NCI-H748 (cell line): ENCODE measurements at regions not wholly inside any gene's neighbourhood (a gene's known extent, or its start where the extent isn't known, plus 50 kb on each side); places are given as distances from the start of the nearest gene placed in this dataset.
"Not testable (repeated sequence)": the region's sequence is repeated elsewhere in the genome, so short reads cannot be mapped to it uniquely, and the experiment has no call there.

Experiments
- DNase-seq: peaks from one replicate; lab custom pipeline; 2025; ENCODE audit not compliant: unreplicated experiment; lab: John Stamatoyannopoulos, UW

DNA sequence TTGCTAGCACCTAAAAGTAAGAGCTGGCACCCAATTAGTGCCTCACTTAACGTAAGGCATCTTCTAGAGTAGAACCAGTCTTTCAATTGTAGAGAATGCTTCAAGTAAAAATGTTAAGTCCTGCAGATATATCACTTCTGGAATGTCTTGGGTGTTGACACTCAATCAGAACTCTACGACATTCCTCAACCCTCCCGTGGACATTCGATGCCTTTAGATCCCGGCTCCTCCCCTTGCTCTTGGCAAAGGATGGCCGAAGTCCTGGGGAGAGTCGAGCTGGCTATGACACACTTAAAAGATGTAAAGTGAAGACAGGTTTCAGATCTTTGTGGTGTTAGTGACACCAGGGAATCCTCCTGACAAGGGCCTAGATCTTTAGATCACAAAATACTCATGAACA, 87.5 kb upstream of the ERCC6L2 start:
- no peak for DNase-seq

DNA sequence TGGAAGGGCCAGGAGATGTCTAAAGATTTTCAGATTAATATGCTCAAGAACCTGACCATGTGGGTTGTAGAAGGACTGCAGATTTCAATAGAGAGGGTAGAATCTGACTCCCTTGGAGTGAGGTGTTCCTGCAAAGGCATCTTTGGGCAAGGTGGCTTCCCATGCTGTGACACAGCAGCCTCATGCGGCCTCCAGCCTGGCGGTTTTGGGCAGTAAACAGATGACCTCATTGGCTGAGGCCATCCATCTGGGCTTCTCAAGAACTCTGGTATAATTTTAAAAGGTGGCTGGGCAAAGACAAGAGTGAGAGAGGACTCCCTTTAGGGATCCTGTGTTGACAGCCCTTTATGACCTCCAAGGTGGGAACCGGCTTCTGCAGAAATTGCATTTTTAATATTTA, 90.3 kb upstream of the ERCC6L2 start:
- no peak for DNase-seq

DNA sequence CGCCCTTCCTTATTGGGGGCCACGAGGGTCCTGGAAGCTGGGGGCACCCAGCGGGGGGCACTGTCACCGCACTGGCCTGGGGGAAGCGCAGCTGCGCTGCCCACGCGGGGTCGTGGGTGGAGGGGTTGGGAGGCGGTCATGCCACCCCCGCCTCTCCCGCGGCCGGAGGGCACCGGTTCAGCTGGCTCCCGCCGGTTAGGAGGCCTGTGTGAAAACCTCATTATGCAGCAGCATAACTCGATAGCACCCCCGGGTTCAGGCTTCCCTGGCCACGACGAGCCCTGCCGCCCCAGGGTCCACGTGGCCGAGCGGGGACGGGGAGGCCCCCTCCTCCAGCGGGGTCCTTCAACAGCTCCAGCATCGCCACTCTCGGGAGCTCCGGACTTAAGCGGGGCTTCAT, 91.2 kb upstream of the ERCC6L2 start:
- no peak for DNase-seq

DNA sequence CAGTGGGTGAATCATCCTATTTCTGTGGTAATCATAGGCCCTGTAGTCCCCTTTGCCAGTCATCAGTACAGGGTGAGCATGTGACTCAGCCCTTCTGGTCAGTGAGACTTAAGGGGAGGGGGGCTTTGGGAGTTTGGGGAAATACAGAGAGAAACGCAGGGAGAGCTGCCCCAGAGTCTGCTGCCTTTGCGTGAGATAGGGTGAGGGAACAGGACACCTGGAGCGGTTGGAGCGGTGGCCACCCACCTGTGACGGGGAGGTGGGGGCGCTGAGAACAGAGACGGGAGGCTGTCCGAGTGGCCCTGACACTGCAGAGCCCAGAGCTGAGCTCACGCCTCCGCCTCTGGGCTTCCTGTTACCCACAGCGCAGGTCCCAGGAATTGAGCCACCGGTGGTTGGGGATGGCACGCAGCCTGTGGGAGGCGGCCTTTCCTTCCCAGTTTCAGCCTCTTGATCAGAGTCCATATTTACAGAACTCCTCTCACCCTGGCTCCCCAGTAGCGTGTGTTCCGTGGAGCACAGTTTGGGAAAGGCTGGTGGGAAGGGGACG, 92.0 kb upstream of the ERCC6L2 start:
- no peak for DNase-seq

DNA sequence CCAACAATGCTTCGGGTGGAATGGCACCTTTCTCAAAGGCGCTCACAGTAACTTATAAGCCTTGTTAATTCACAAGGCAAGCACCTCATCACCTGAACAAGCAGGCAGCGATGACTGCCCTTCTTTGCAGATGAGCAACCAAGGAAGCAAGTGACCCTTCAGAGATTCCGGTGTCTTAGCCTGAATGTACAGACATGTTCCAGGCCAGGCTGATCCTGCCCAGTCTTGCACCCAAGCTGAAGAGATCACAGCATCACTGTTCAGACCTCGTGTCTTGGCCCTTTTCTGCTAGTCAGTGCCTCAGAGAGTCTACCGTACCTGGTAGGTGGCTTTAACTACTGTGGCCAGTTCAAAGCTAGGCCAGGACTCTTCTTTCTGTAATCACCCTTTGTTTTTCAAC, 94.7 kb upstream of the ERCC6L2 start:
- DNase-seq = no peak

DNA sequence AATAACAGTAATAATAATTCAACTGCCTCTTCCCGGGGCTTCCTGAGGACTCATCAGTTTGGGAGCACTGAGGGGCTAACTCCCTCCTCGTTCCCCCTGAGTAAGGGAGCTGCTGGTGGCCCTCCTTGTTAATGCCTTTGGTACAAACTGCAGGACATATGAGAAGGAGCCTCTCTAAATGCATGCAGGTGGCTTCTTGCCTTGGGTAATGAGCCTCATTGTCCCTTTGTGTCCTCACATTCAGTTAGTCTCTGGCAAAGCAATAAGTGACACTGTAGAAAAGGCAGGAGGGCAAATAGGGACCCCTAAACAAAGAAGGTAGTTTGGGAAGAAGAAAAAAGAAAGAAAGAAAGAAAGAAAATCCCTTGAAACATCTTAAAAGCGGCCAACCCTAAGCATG, 95.4 kb upstream of the ERCC6L2 start:
- no peak for DNase-seq

DNA sequence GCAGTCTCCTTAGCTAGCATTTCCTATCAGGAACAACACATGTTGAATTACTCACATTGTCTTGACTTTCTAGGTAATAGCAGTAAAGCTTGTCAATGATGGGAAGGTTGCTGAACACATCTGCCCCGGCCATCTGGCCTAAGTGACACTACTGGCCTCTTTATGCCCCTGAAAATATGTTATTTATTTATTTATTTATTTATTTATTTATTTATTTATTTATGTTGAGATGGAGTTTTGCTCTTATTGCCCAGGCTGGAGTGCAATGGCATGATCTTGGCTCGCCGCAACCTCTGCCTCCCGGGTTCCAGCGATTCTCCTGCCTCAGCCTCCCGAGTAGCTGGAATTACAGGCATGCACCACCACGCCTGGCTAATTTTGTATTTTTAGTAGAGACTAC, 95.9 kb upstream of the ERCC6L2 start:
- not testable (repeated sequence) for DNase-seq

DNA sequence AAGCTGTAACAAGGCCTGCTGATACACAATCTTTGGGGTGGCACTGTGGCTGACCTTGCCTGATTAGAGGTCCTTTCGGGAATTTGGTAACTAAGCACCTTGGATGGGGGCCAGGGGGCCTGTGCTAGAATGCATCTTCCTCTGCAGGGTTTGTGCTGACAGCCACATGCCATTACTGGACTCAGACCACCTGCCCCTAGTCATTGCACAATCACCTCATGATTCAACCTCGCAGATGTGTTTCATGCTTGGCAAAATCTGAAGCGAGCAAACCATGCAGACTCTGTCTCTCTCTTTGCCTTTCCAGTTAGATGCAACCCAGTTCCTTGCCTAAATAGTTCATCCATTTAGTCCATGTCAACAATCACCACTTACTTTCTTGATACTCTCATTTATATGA, 96.5 kb upstream of the ERCC6L2 start:
- DNase-seq = no peak

DNA sequence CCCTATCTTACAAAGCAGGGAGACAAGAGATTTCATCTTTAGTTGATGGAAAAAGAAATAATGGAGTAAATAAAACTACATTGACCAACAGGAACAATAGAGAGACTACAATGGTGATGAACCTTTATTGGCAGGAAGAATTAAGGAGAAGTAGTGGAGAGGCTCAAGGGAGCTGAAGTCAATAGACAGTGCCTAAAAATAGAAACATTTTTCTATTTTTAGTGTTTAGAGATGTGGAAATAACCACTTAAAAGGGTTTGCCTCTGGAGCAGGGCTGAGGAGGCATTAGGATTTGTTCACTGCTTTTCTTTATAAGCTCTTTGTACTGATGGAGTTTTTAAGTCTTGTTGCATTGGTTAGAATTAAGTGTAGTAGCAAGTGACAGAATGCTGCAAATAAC, 98.4 kb upstream of the ERCC6L2 start:
- DNase-seq = no peak

DNA sequence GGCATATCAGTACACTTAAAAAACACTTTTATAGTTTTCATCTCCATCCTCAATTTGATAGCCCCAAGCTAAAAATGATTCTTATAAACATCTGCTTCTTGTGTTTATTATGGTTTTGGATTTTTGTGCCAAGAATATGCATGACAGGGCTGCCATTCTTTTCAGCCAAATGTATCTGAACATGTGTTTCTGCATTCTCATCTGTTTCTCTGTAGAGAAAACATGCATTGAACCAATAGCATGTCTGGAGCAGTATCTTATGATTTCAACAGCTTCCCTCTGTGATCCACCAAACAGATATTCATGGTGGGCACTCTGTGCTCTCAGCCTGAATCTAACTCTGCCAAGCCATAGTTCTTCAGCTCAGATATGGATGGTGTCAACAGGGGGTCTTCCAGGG, 99.3 kb upstream of the ERCC6L2 start:
- no peak for DNase-seq

DNA sequence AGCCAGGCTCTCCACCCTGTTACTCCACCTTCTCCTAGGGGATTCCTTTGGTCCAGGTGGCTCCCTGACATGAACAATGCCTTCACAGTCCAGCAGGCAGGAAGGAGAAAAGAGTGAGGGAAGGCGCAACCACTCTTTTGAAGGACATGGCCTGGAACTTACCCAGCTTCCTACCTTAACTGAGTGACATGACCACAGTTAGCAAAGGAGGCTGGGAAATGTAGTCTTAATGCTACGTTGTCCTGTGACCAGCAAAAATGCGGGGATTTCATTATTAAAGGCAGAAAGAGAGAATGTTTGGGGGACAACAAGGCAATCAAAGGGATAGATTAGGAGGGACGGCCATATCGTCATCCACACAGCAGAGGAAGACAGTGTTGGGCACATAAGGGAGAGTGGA, 100.3 kb upstream of the ERCC6L2 start:
- no peak for DNase-seq

DNA sequence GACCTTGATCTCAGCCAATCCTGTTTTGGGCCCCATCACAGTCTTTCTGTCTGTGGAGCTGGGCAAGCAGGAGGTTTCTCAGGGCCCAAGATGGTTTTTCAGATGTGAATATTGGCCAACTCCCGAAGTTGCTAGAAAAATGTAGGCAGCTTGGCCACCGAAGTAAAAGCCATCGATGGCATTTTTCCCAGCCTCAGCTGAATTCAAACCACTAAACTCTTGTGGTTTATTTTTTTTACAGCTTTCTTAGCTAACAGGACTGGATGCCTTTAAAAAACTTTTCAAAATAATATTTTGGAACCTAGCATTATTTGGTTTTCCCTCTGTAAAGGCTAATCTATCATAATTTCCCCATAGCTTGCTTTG, 102.5 kb upstream of the ERCC6L2 start:
- DNase-seq = no peak

DNA sequence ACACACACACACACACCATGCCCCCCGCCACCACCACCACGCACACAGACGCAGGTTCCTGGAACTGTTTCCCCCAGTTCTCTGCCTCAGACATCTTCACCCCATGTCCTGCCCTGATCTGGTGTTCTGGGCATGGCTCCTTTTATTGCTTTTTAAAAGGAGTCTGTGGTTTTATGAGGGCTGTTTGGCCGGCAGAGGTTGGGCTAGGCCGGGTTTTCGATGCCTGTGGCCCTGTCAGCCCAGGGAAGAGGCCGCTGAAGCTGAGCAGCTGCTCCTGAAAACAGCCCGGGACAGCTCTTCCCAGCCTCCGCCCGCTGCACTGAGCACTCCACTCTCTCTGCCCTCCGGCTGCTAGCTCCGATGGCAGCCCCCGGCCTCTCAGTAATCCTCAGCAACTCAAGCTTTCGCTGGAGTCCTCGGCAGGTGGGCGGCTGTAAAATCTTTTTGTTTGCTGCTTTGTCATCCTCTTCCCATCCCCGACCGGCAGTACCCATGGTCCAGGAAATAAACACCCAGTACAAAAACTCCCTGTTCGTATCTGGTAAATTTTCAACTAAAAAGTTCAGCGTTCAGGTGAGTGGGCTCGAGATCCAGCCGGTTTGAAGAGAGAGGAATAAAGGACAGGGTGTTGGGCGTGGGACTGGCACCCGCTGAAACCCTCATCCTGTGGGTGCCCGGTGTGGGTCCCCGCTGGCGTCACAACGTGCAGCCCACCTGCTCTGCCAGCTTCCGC, 103.0 kb upstream of the ERCC6L2 start:
- no peak for DNase-seq

DNA sequence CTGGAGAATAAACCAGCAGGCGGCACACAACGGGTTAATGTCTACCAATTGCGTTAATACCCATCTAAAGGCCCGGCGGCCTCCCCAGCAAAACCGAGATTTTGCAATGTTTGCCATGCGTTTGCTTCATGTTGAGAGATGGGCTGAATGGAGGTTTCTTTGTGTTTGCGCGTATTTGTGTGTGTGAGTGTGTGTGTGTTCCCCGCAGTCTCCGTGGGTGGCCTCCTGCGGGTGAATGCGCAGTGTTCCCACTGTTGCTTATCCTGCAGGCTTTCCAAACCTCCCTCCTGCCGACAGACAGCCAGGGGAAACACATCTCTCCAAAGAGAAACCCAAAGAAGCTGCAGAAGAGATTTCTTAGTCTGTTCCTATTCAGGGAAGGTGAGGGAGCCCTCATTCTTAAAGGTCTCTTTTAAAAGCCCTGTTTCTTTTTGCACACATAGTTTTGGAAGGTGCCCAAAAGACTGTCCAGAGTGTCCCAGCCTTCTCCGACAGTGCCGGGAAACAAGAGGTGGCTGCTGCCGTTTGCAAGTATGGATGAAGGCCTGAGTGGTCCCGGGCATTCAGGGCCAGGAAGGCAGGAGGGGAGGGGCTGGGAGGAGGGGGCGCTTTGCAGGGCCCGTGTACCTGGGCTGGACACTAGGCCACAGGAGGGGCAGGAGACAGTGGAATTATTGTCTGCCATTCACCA, 103.8 kb upstream of the ERCC6L2 start:
- peak; percentile 44 for DNase-seq

DNA sequence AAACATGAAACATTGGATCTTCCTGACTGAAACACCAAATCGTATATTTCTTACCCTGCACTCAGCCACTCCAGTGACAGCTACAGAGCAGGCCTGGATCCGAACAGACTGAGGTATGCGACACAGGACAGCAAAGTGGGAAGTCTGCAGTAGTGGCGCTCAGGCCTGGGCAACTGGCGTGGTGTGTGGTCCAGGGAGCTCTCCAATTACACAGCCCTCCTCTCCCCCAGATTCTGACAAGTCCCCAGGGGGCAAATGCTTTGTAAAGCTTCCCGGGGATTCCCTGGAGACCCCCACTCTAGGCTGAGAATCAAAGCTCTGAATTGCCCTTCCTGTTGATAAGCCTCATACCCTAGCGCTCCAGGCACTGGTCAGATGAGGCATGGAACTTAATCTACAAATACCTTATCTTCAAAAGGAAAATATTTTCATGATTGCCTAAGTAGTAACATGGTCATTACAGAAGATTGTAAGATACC, 104.8 kb upstream of the ERCC6L2 start:
- DNase-seq = no peak

DNA sequence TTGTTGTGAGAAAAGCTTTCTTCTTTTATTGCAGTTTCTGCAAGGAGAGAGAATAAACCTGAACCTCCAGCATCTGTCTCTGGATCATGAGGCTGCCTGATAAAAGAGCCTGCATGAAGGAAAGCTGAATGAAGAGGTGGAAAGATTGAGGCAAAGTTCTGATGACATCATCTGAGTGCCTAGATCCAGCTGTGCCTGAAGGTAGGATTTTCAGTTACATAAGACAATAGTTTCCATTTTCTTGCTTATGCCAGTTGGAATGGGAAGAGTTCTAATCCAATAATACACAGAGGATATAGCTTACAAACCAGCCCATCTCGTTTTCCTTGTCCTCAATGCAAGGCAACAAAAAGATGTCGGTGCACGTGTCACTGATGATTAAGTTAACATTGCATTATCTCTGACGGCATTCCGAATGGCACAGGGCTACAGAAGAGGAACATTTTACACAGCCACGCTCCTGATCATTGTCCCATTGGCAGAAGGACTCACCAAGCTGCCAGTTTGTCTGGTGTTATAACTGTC, 105.5 kb upstream of the ERCC6L2 start:
- no peak for DNase-seq

DNA sequence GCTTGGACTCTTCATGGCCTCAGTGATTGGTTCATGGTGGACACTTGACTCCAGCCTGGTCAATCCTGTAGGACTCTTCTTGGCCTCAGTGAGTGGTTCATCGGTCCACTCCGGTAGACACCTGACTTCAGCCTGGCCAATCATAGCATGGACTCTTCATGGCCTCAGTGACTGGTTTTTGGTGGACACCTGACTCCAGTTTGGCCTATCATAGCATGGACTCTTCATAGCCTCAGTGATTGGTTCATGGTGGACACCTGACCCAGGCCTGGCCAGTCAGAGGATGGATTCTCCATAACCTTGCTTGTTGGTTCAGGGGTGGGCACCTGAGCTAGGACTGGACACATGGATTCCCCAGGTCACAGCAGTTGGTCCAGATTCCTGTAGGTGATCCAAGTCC, 106.0 kb upstream of the ERCC6L2 start:
- no peak for DNase-seq

DNA sequence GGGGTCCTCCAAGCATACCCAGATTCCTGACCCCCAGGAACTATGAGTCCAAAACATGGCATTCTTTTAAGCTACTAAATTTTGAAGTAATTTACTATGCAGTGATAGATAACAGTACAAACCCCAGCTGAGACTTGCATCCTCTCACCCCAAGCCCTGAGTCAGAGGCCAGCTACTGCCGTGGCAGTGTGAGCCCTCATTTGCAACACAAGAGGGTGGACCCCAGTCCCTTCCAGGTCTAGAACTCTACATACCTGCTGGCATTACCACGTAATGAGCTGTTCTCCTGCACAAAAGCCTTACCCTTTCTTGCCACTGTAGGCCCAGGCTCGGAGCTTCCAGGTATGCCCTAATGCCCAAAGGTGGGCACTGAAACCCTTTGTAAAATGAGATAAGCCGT, 108.6 kb upstream of the ERCC6L2 start:
- DNase-seq = no peak

DNA sequence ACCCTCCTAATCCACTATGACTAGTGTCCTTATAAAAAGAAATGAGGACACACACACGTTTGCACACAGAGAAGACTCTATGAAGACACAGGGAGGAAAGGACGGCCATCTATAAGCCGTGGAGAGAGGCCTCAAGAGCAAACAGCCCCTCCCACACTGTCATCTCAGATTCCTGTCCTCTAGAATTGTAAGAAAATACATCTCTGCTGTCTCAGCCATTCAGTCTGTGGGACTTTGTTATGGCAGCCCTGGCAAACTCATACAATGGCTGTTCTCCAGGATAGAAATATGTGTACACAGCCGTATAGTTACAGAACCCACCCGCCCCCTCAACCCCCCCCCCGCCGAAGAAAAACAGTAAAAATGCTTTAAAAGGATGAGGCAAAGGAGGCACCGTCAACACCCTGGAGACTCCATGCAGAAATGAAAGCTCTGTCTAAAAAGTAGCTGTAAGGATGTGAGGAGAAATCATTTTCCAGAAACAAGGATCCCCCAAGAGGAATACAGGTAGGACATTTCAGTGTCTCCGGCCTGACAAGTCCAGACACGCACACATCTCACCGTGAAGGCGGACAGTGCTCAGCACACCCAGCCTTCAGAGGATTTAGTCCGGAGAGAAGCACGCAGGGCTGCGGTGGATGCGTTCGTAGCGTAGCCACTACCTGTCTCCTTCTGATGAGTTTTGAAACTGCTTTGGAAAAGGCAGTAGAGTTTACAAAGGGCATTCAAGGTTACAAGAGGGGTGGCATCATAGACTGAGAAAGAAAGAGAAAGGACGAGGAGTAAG, 110.8 kb upstream of the ERCC6L2 start:
- peak; percentile 83 for DNase-seq

DNA sequence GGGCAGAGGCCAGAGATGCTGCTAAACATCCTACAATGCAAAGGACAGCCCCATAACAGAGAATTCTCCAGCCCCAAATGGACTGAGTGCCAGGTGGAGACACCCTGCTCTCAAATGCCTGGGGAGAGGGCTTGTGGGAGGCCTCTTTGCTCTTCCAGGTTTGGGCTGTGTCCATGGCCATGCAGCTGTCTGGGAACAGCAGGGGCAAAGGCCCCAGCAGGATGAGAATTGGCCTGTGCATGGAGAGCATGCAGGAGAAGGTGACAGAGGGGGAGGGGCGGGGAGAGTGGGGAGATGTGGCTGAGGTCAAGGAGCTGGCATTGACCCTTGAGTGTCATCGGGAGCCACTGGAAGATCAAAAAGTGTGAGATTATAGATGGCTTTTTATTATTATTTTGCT, 111.5 kb upstream of the ERCC6L2 start:
- no peak for DNase-seq

DNA sequence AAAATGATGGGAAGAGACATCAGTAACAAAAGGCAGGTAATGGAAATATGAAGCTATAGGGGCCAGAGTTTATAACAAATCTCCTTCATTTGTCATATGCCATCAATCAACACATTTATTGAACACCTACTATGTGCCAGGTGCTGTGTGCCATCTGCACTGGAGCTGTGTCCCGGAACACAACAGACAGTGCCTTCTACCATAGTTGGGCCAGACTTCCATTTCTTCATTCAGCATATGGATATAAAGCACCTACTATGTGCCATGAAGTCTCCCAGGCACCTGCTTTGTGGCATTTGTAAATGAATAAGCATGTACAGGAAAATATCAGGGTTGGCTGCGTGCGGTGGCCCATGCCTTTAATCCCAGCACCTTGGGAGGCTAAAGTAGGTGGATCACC, 112.5 kb upstream of the ERCC6L2 start:
- no peak for DNase-seq

DNA sequence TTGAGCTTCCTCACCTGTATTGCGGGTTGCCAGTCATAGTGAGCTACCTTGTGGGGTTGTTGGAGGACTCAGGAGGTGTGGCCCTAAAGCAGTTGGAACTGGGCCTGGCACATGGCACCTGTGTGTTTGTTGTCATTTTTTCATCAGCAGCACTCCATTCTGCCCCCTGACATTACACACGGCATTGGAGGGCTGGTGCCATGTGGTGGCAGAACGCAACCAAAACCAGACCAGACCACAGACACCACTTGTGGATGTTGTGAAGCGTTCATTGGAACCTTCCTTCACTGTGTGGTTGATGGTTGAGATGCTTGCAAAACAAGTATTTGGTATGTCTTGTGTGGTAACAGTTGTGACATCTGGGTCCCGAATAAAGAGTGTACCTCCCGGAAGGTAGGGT, 113.2 kb upstream of the ERCC6L2 start:
- DNase-seq = no peak
